Activated B cell treated with CpG ODN at 0.5 μM for 24 hours (primary cell): ENCODE measurements at regions not wholly inside any gene's neighbourhood (a gene's known extent, or its start where the extent isn't known, plus 50 kb on each side); places are given as distances from the start of the nearest gene placed in this dataset.

Source experiments
- ATAC-seq: fragments of 200-7000 bp; cut with Tn5 transposase; one replicate; pipeline ENCODE4 v1.10.0; 2021; ENCODE audit warnings: low read depth, mild to moderate bottlenecking, moderate library complexity
- CTCF ChIA-PET: fragments of 350-600 bp; sonication (Branson Sonifier 250); formaldehyde crosslinking; loops from one replicate; lab custom pipeline; 2021; ENCODE audit warnings: antibody characterized with exemption; lab: Charles Lee
- POLR2A ChIA-PET: fragments of 350-600 bp; sonication (Branson Sonifier 250); formaldehyde crosslinking; loops from one replicate; lab custom pipeline; 2021; ENCODE audit warnings: antibody characterized with exemption; lab: Charles Lee
- DNase-seq: peaks from one replicate; pipeline ENCODE4 v3.0.0; 2022
- H3K27ac Mint-ChIP-seq: one replicate; pipeline ENCODE4 v1.8.0; 2020; ENCODE audit warnings: mixed read lengths
- H3K27me3 Mint-ChIP-seq: one replicate; pipeline ENCODE4 v1.8.0; 2021; ENCODE audit warnings: mixed read lengths
- H3K36me3 Mint-ChIP-seq: one replicate; pipeline ENCODE4 v1.8.0; 2021; ENCODE audit warnings: low read depth, mixed read lengths
- H3K4me1 Mint-ChIP-seq: one replicate; pipeline ENCODE4 v1.8.0; 2021; ENCODE audit warnings: mixed read lengths
- H3K4me3 Mint-ChIP-seq: one replicate; pipeline ENCODE4 v1.8.0; 2020; ENCODE audit warnings: mild to moderate bottlenecking, mixed read lengths
- H3K9me3 Mint-ChIP-seq: one replicate; pipeline ENCODE4 v1.8.0; 2020; ENCODE audit warnings: mixed read lengths
- CTCF ChIP-seq: fragments of 200-600 bp; IDR thresholded peaks from one replicate; pipeline ENCODE4 v1.8.0; 2022; ENCODE audit warnings: antibody characterized with exemption, mild to moderate bottlenecking
- intact Hi-C: fragments of 100-400 bp; cut with micrococcal nuclease; formaldehyde crosslinking; loops from one replicate; pipeline ENCODE4 v1.15.1; 2024

GRCh38 chr6:71599359-71599758, 287.0 kb upstream of the RIMS1 start:
- H3K4me1 Mint-ChIP-seq, result no peaks in the 10 kb centered on the region
- no peaks in the 10 kb centered on the region for H3K36me3 Mint-ChIP-seq
- ChIA-PET CTCF (no interaction called here), POLR2A (no interaction called here)
- H3K9me3 Mint-ChIP-seq, result no peaks in the 10 kb centered on the region
- peaks cover 2% of the 10 kb centered on the region for H3K27me3 Mint-ChIP-seq
- no peak for ATAC-seq
- H3K27ac Mint-ChIP-seq, result no peak overlapping the region
- no peak for DNase-seq
- TF ChIP-seq CTCF, result no peak
- H3K4me3 Mint-ChIP-seq, result no peak overlapping the region
- intact Hi-C loops, result no loop called here

GRCh38 chr6:71602385-71603007, 283.9 kb upstream of the RIMS1 start:
- no peak overlapping the region for H3K27ac Mint-ChIP-seq
- H3K4me3 Mint-ChIP-seq, result no peak overlapping the region
- DNase-seq, result no peak
- no peaks in the 10 kb centered on the region for H3K4me1 Mint-ChIP-seq
- H3K27me3 Mint-ChIP-seq, result no peaks in the 10 kb centered on the region
- no peaks in the 10 kb centered on the region for H3K36me3 Mint-ChIP-seq
- intact Hi-C loops, result no loop called here
- ChIA-PET CTCF (no interaction called here), POLR2A (no interaction called here)
- no peak for ATAC-seq
- no peak for TF ChIP-seq CTCF
- no peaks in the 10 kb centered on the region for H3K9me3 Mint-ChIP-seq

- Mint-ChIP-seq H3K27ac (no peak overlapping the region), H3K4me3 (no peak overlapping the region)
These were observed 283.3 kb upstream of the RIMS1 start for GRCh38 chr6:71603021-71603420.

GRCh38 chr6:71608646-71609045, 277.7 kb upstream of the RIMS1 start:
- Mint-ChIP-seq H3K27ac (no peak overlapping the region), H3K4me3 (no peak overlapping the region), H3K4me1 (no peaks in the 10 kb centered on the region), H3K27me3 (no peaks in the 10 kb centered on the region), H3K9me3 (no peaks in the 10 kb centered on the region), H3K36me3 (no peaks in the 10 kb centered on the region)
- no peak for DNase-seq
- intact Hi-C loops, result no loop called here
- no peak for ATAC-seq
- CTCF ChIA-PET, result no interaction called here
- TF ChIP-seq CTCF, result no peak
- POLR2A ChIA-PET, result no interaction called here

More at GRCh38 chr6:71603021-71603420, 283.3 kb upstream of the RIMS1 start:
- POLR2A ChIA-PET, result no interaction called here
- Mint-ChIP-seq H3K27me3 (no peaks in the 10 kb centered on the region), H3K9me3 (no peaks in the 10 kb centered on the region), H3K36me3 (no peaks in the 10 kb centered on the region), H3K4me1 (no peaks in the 10 kb centered on the region)
- no peak for TF ChIP-seq CTCF
- DNase-seq, result no peak
- CTCF ChIA-PET, result no interaction called here
- intact Hi-C loops, result no loop called here
- ATAC-seq, result no peak

- no peak for DNase-seq
- ChIA-PET POLR2A (no interaction called here), CTCF (no interaction called here)
- no peak for TF ChIP-seq CTCF
- Mint-ChIP-seq H3K4me1 (no peaks in the 10 kb centered on the region), H3K27ac (no peak overlapping the region), H3K27me3 (no peaks in the 10 kb centered on the region), H3K4me3 (no peak overlapping the region), H3K36me3 (no peaks in the 10 kb centered on the region), H3K9me3 (peaks cover 9% of the 10 kb centered on the region)
- ATAC-seq, result no peak
- intact Hi-C loops, result no loop called here
These were observed 266.5 kb upstream of the RIMS1 start for GRCh38 chr6:71619836-71620235.
